ENCODE measurements at regions not wholly inside any gene's neighbourhood (a gene's known extent, or its start where the extent isn't known, plus 50 kb on each side); places are given as distances from the start of the nearest gene placed in this dataset.

GRCh38 chr13:107827840-107828549 lies 387.3 kb downstream of the LIG4 start:
- ChIA-PET POLR2A (no interaction called here), CTCF (no interaction called here)
- H3K36me3 ChIP-seq (ENCODE audit: control insufficient read depth in 2 of 2, insufficient read depth in 1 of 2, low read length in 2 of 2), result no peaks in the 10 kb centered on the region
- no peaks in the 10 kb centered on the region for H3K4me1 ChIP-seq (ENCODE audit: control insufficient read depth, insufficient read depth, low read length)
- TF ChIP-seq ZNF449 (tag by site-specific recombination; IDR thresholded peaks at IDR 0.05) (no peak), ZNF660 (tag by site-specific recombination; IDR thresholded peaks at IDR 0.05) (no peak), ZNF169 (tag by site-specific recombination; IDR thresholded peaks at IDR 0.05) (no peak)
- H3K9me3 ChIP-seq (ENCODE audit: control insufficient read depth, insufficient read depth, low read depth, low read length), result no peaks in the 10 kb centered on the region
- H3K4me3 ChIP-seq (ENCODE audit: low read depth, low read length), result no peak overlapping the region
- no peak overlapping the region for H3K27ac ChIP-seq (ENCODE audit: extremely low read depth, low read depth, low read length)

- H3K36me3 ChIP-seq (ENCODE audit: control insufficient read depth in 2 of 2, insufficient read depth in 1 of 2, low read length in 2 of 2), result no peaks in the 10 kb centered on the region
- no peaks in the 10 kb centered on the region for H3K4me1 ChIP-seq (ENCODE audit: control insufficient read depth, insufficient read depth, low read length)
- H3K4me3 ChIP-seq (ENCODE audit: low read depth, low read length), result no peak overlapping the region
- H3K27ac ChIP-seq (ENCODE audit: extremely low read depth, low read depth, low read length), result no peak overlapping the region
- no peak for TF ChIP-seq PRDM4 (tag by site-specific recombination; IDR thresholded peaks at IDR 0.05)
- TF ChIP-seq, protein P1, sequence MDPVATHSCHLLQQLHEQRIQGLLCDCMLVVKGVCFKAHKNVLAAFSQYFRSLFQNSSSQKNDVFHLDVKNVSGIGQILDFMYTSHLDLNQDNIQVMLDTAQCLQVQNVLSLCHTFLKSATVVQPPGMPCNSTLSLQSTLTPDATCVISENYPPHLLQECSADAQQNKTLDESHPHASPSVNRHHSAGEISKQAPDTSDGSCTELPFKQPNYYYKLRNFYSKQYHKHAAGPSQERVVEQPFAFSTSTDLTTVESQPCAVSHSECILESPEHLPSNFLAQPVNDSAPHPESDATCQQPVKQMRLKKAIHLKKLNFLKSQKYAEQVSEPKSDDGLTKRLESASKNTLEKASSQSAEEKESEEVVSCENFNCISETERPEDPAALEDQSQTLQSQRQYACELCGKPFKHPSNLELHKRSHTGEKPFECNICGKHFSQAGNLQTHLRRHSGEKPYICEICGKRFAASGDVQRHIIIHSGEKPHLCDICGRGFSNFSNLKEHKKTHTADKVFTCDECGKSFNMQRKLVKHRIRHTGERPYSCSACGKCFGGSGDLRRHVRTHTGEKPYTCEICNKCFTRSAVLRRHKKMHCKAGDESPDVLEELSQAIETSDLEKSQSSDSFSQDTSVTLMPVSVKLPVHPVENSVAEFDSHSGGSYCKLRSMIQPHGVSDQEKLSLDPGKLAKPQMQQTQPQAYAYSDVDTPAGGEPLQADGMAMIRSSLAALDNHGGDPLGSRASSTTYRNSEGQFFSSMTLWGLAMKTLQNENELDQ (tag by site-specific recombination; IDR thresholded peaks at IDR 0.05; ENCODE audit: low read depth), result no peak
- TF ChIP-seq, protein P2, sequence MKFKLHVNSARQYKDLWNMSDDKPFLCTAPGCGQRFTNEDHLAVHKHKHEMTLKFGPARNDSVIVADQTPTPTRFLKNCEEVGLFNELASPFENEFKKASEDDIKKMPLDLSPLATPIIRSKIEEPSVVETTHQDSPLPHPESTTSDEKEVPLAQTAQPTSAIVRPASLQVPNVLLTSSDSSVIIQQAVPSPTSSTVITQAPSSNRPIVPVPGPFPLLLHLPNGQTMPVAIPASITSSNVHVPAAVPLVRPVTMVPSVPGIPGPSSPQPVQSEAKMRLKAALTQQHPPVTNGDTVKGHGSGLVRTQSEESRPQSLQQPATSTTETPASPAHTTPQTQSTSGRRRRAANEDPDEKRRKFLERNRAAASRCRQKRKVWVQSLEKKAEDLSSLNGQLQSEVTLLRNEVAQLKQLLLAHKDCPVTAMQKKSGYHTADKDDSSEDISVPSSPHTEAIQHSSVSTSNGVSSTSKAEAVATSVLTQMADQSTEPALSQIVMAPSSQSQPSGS (tag by site-specific recombination; IDR thresholded peaks at IDR 0.05; ENCODE audit: low read depth), result no peak
- TF ChIP-seq TCF7L2 (IDR thresholded peaks at IDR 0.05; ENCODE audit: borderline replicate concordance, low read depth, low read length), result no peak
- no peak for TF ChIP-seq ZNF449 (tag by site-specific recombination; IDR thresholded peaks at IDR 0.05)
- no peak for TF ChIP-seq KLF17 (tag by site-specific recombination; IDR thresholded peaks at IDR 0.05)
- TF ChIP-seq ZBTB8A (tag by site-specific recombination; IDR thresholded peaks at IDR 0.05), result no peak
- TF ChIP-seq ZNF23 (tag by site-specific recombination; IDR thresholded peaks at IDR 0.05; ENCODE audit: borderline replicate concordance), result no peak
- no peak for TF ChIP-seq ZNF274 (IDR thresholded peaks at IDR 0.05; ENCODE audit: low read length)
- no peak for TF ChIP-seq ZNF274 (tag by site-specific recombination; IDR thresholded peaks at IDR 0.05; ENCODE audit: borderline replicate concordance)
- ChIA-PET POLR2A (no interaction called here), CTCF (interaction anchor here (0.7 kb wide), 1 partner anchor 658 kb away, joined by 3 read pairs; no protein-coding TSS in a partner anchor)
- no peaks in the 10 kb centered on the region for H3K9me3 ChIP-seq (ENCODE audit: control insufficient read depth, insufficient read depth, low read depth, low read length)
Measured at GRCh38 chr13:107824635-107825034, 390.7 kb downstream of the LIG4 start.
